ENCODE measurements at regions not wholly inside any gene's neighbourhood (a gene's known extent, or its start where the extent isn't known, plus 50 kb on each side); places are given as distances from the start of the nearest gene placed in this dataset.
A peak's percentile ranks its signal among the peaks of the same experiment; 100 is the strongest.

- Histone ChIP-seq H3K4me1 (peaks cover 0 to 4% (median 0%) of the 10 kb centered on the region in 9 donors), H3K36me3 (no peaks in the 10 kb centered on the region), H3K9me3 (no peaks in the 10 kb centered on the region), H3K27ac (no peak overlapping the region), H3K27me3 (no peaks in the 10 kb centered on the region), H3K4me3 (no peak overlapping the region)
- ATAC-seq: no peak
- intact Hi-C loops (cut with DNase I): no loop called here
- no peak for TF ChIP-seq CTCF (IDR thresholded peaks at IDR 0.05)
- DNase-seq: no peak
These were observed 63.6 kb downstream of the PCDH7 start for GRCh38 chr4:30783751-30784150.

- H3K27me3 ChIP-seq: no peaks in the 10 kb centered on the region
- TF ChIP-seq CTCF (IDR thresholded peaks at IDR 0.05): no peak
- no peaks in the 10 kb centered on the region for H3K9me3 ChIP-seq
- 24 to 36% methylated on average over 2 of the region's 2 CpGs for WGBS, 2 donors
- H3K4me1 ChIP-seq: peaks cover 0 to 22% (median 0%) of the 10 kb centered on the region in 9 donors
- H3K4me3 ChIP-seq: no peak overlapping the region
- H3K36me3 ChIP-seq: no peaks in the 10 kb centered on the region
- DNase-seq (no peak), ATAC-seq (no peak)
- no peak overlapping the region for H3K27ac ChIP-seq
- intact Hi-C loops (cut with DNase I): no loop called here
These were observed 69.1 kb downstream of the PCDH7 start for GRCh38 chr4:30789219-30789671.

GRCh38 chr4:30790123-30790522, 70.0 kb downstream of the PCDH7 start:
- no peaks in the 10 kb centered on the region for H3K9me3 ChIP-seq
- no peak for TF ChIP-seq CTCF (IDR thresholded peaks at IDR 0.05)
- H3K4me1 ChIP-seq: peaks cover 0 to 22% (median 0%) of the 10 kb centered on the region in 9 donors
- H3K27ac ChIP-seq: no peak overlapping the region
- no peak overlapping the region for H3K4me3 ChIP-seq
- WGBS, 2 donors: 92 to 93% methylated on average over 1 of the region's 1 CpG
- ATAC-seq: no peak
- no peaks in the 10 kb centered on the region for H3K36me3 ChIP-seq
- H3K27me3 ChIP-seq: no peaks in the 10 kb centered on the region
- intact Hi-C loops (cut with DNase I): no loop called here
- DNase-seq: no peak

GRCh38 chr4:30790998-30791397, 70.8 kb downstream of the PCDH7 start:
- Histone ChIP-seq H3K36me3 (no peaks in the 10 kb centered on the region), H3K9me3 (no peaks in the 10 kb centered on the region), H3K4me3 (no peak overlapping the region), H3K4me1 (peaks cover 0 to 22% (median 0%) of the 10 kb centered on the region in 9 donors), H3K27me3 (no peaks in the 10 kb centered on the region), H3K27ac (no peak overlapping the region)
- peak in 3 of 8 donors; percentile 22 to 68 (median 67) for ATAC-seq
- no peak for TF ChIP-seq CTCF (IDR thresholded peaks at IDR 0.05)
- DNase-seq: no peak
- intact Hi-C loops (cut with DNase I): no loop called here
- WGBS, 2 donors: 57 to 65% methylated on average over 4 of the region's 4 CpGs
